Tibial nerve (tissue), 3 donors: ENCODE measurements at regions not wholly inside any gene's neighbourhood (a gene's known extent, or its start where the extent isn't known, plus 50 kb on each side); places are given as distances from the start of the nearest gene placed in this dataset.

Experiments used
- CTCF ChIP-seq, 5 experiments: fragments of 200-600 bp in 3 of 5; fragments of 450-650 bp in 2 of 5; sonication (generic) in 3 of 5; IDR thresholded peaks; one replicate each; pipeline ENCODE4 v1.5.1; 2016 to 2019; ENCODE audit warnings: antibody characterized with exemption in 5 of 5, mild to moderate bottlenecking in 3 of 5, moderate library complexity in 2 of 5
- POLR2A ChIP-seq, 2 donors: fragments of 450-650 bp; IDR thresholded peaks; one replicate each; pipeline ENCODE4 v1.6.1; 2017; ENCODE audit warnings: antibody characterized with exemption in 2 of 2, mild to moderate bottlenecking in 2 of 2, moderate library complexity in 2 of 2

DNA sequence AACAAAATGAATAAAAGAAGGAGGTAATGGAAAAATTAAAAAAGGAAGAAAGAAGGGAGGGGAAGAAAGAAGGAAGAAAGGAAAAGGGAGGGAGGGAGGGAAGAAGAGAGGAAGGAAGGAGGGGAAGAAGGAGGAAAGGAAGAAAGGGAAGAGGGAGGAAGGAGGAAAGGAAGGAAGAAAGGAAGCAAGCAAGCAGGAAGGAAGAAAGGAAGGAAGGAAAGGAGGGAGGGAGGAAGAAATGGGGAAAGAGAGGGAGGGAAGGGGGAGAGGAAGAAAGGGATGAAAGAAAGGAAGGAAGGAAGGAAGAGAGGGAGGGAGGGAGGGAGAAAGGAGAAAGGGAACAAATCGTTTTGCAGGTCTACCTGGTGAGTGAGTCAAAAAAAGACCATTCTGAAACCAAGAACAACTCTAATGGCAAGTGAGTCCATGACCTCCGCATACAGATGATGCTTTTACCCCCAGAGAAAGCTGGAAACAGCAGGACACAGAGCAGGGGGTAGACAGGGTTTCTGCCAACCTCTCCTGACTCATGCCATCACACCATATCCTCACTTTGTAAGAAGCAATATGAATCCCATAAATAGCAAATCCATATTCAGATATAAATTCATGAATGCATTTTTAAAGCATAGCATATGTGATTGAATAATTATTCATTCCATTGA is 1112.9 kb upstream of the AUTS2 start:
- no peak for TF ChIP-seq CTCF (IDR thresholded peaks at IDR 0.05)
- no peak for TF ChIP-seq POLR2A (IDR thresholded peaks at IDR 0.05)
